WTC11 (cell line): ENCODE measurements at regions not wholly inside any gene's neighbourhood (a gene's known extent, or its start where the extent isn't known, plus 50 kb on each side); places are given as distances from the start of the nearest gene placed in this dataset.
A peak's percentile ranks its signal among the peaks of the same experiment; 100 is the strongest.

ENCODE experiments used
- ATAC-seq: fragments of 200-7000 bp; cut with Tn5 transposase; 2 replicates; pipeline ENCODE4 v1.10.0; 2021; ENCODE audit warnings: mild to moderate bottlenecking, moderate library complexity
- CTCF ChIA-PET: fragments of 300-600 bp; sonication (Branson Sonifier 250); formaldehyde crosslinking; loops from one replicate; lab custom pipeline; 2021; ENCODE audit warnings: antibody characterized with exemption; lab: Charles Lee
- POLR2A ChIA-PET: fragments of 350-600 bp; sonication (Branson Sonifier 250); formaldehyde crosslinking; loops from one replicate; lab custom pipeline; 2021; ENCODE audit warnings: antibody characterized with exemption; lab: Charles Lee
- DNase-seq: peaks from one replicate; pipeline ENCODE4 v3.0.0; 2021; ENCODE audit warnings: low spot score
- H3K27ac Mint-ChIP-seq: 2 replicates; pipeline ENCODE4 v1.8.0; 2021; ENCODE audit warnings: mixed read lengths
- H3K27me3 Mint-ChIP-seq: 2 replicates; pipeline ENCODE4 v1.8.0; 2021; ENCODE audit warnings: low read depth, mild to moderate bottlenecking, moderate library complexity, mixed read lengths
- H3K36me3 Mint-ChIP-seq: 2 replicates; pipeline ENCODE4 v1.8.0; 2021; ENCODE audit warnings: mixed read lengths
- H3K4me1 Mint-ChIP-seq: 2 replicates; pipeline ENCODE4 v1.8.0; 2022; ENCODE audit warnings: mixed read lengths
- H3K4me3 Mint-ChIP-seq: 2 replicates; pipeline ENCODE4 v1.8.0; 2021; ENCODE audit warnings: mild to moderate bottlenecking, moderate library complexity, mixed read lengths
- H3K9me3 Mint-ChIP-seq: 2 replicates; pipeline ENCODE4 v1.8.0; 2021; ENCODE audit warnings: mixed read lengths
- ETV6 ChIP-seq: sonication (generic); formaldehyde crosslinking; IDR thresholded peaks from 2 replicates; pipeline ENCODE4 v1.8.1; 2022; ENCODE audit warnings: mild to moderate bottlenecking, missing genetic modification reagents
- FOXP1 ChIP-seq: sonication (generic); formaldehyde crosslinking; IDR thresholded peaks from 2 replicates; pipeline ENCODE4 v1.8.0; 2022; ENCODE audit warnings: missing genetic modification reagents, mild to moderate bottlenecking, moderate library complexity, borderline replicate concordance
- JUN ChIP-seq: sonication (generic); formaldehyde crosslinking; IDR thresholded peaks from 2 replicates; pipeline ENCODE4 v1.8.0; 2023; ENCODE audit warnings: mild to moderate bottlenecking, missing genetic modification reagents
- MXD4 ChIP-seq: fragments of 250-450 bp; sonication (Bioruptor Pico); IDR thresholded peaks from 2 replicates; pipeline ENCODE4 v1.8.0; 2021; ENCODE audit warnings: mild to moderate bottlenecking, moderate library complexity, borderline replicate concordance
- NR1H2 ChIP-seq: sonication (generic); formaldehyde crosslinking; IDR thresholded peaks from 2 replicates; pipeline ENCODE4 v1.9.0; 2021; ENCODE audit warnings: mild to moderate bottlenecking, moderate library complexity, missing genetic modification reagents
- OVOL2 ChIP-seq: fragments of 250-450 bp; sonication (Bioruptor Pico); IDR thresholded peaks from 2 replicates; pipeline ENCODE4 v1.9.0; 2021; ENCODE audit warnings: mild to moderate bottlenecking, borderline replicate concordance
- ZNF263 ChIP-seq: sonication (generic); formaldehyde crosslinking; IDR thresholded peaks from 2 replicates; pipeline ENCODE4 v1.8.1; 2022; ENCODE audit warnings: low read depth, mild to moderate bottlenecking, moderate library complexity, missing genetic modification reagents
- ZNF423 ChIP-seq: fragments of 250-450 bp; sonication (Bioruptor Pico); IDR thresholded peaks from 2 replicates; pipeline ENCODE4 v2.1.2; 2022; ENCODE audit warnings: mild to moderate bottlenecking, moderate library complexity
- TF ChIP-seq, protein P1 (sequence below): sonication (generic); formaldehyde crosslinking; IDR thresholded peaks from 2 replicates; pipeline ENCODE4 v1.8.1; 2023; ENCODE audit warnings: mild to moderate bottlenecking, moderate library complexity, missing genetic modification reagents
- TF ChIP-seq, protein P2 (sequence below): sonication (generic); formaldehyde crosslinking; IDR thresholded peaks from 2 replicates; pipeline ENCODE4 v1.8.1; 2023; ENCODE audit warnings: mild to moderate bottlenecking, missing genetic modification reagents, moderate library complexity
- TF ChIP-seq, protein P3 (sequence below): sonication (generic); formaldehyde crosslinking; IDR thresholded peaks from 2 replicates; pipeline ENCODE4 v1.8.0; 2023; ENCODE audit warnings: missing genetic modification reagents, mild to moderate bottlenecking, borderline replicate concordance
- TF ChIP-seq, protein P4 (sequence below): sonication (generic); formaldehyde crosslinking; IDR thresholded peaks from 2 replicates; pipeline ENCODE4 v1.8.0; 2022; ENCODE audit warnings: mild to moderate bottlenecking, missing genetic modification reagents
- TF ChIP-seq, protein P5 (sequence below): sonication (generic); formaldehyde crosslinking; IDR thresholded peaks from 2 replicates; pipeline ENCODE4 v1.8.1; 2022; ENCODE audit warnings: low read depth, missing genetic modification reagents, borderline replicate concordance

DNA sequence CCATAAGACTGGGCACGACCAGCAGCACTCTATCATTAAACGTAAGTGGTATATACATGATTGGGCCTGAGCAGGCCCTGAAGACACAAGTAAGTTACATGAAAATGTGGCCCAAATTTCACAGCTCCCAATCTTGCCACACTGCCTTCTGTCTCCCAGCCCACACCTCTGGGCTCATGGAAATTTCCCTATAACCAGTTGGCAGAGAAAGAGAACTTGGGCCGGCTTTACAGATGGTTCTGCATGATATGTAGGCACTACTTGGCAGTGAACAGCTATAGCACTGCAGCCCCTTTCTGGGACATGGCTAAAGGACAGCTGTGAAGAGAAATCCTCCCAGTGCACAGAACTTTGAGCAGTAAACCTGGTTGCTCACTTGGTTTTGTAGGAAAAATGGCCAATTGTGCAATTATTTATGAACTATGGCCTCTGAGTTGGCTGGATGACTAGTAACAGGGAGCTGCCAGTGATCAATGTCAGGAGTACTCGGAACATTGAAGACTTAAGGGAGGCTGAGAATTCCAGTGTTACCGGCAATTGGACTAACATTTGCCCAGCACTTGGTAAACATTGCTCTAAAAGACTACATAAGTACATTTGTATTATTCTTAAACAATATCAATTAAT is 1006.6 kb upstream of the LRRN3 start (continued):
- no peak for TF ChIP-seq FOXP1
- TF ChIP-seq, all 79 proteins: peak for 0

DNA sequence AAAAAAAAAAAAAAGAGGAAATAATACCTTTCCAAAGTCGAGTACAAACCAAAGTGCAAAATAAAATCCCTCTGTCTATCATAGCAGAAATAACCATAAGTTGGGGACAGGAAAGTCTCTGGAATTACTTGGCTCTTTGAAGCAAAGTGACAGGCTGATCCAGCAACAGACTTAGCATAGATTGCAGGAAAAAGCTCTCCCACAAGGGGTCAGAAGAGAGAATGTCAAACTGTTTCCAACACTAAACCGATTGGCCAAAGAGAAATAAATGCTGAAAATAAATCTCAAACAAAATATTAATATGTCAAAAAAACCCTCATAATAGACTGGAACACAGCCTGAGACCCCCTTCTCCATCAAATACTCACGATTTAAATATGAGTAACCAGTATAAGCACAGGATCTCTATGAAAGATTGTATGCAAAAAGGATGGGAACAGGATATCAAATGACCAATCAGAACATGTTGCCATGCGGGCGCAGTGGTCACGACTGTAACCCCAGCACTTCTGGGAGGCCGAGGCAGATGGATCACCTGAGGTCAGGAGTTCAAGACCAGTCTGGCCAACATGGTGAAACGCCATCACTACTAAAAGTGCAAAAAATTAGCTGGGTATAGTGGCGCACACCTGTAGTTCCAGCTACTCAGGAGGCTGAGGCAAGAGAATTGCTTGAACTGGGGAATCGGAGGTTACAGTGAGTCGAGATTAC is 1000.7 kb upstream of the LRRN3 start:
- POLR2A ChIA-PET: interaction anchor here (0.7 kb wide), 1 partner anchor 158 kb away, joined by 5 read pairs; no protein-coding TSS in a partner anchor
- H3K4me1 Mint-ChIP-seq: peaks cover 8% of the 10 kb centered on the region
- no peak for TF ChIP-seq MXD4 (CRISPR knock-in tag)
- TF ChIP-seq NR1H2: no peak
- TF ChIP-seq, protein P1, sequence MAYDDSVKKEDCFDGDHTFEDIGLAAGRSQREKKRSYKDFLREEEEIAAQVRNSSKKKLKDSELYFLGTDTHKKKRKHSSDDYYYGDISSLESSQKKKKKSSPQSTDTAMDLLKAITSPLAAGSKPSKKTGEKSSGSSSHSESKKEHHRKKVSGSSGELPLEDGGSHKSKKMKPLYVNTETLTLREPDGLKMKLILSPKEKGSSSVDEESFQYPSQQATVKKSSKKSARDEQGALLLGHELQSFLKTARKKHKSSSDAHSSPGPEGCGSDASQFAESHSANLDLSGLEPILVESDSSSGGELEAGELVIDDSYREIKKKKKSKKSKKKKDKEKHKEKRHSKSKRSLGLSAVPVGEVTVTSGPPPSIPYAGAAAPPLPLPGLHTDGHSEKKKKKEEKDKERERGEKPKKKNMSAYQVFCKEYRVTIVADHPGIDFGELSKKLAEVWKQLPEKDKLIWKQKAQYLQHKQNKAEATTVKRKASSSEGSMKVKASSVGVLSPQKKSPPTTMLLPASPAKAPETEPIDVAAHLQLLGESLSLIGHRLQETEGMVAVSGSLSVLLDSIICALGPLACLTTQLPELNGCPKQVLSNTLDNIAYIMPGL: no peak
- TF ChIP-seq, protein P2, sequence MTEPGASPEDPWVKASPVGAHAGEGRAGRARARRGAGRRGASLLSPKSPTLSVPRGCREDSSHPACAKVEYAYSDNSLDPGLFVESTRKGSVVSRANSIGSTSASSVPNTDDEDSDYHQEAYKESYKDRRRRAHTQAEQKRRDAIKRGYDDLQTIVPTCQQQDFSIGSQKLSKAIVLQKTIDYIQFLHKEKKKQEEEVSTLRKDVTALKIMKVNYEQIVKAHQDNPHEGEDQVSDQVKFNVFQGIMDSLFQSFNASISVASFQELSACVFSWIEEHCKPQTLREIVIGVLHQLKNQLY (CRISPR knock-in tag): no peak
- TF ChIP-seq, protein P3, sequence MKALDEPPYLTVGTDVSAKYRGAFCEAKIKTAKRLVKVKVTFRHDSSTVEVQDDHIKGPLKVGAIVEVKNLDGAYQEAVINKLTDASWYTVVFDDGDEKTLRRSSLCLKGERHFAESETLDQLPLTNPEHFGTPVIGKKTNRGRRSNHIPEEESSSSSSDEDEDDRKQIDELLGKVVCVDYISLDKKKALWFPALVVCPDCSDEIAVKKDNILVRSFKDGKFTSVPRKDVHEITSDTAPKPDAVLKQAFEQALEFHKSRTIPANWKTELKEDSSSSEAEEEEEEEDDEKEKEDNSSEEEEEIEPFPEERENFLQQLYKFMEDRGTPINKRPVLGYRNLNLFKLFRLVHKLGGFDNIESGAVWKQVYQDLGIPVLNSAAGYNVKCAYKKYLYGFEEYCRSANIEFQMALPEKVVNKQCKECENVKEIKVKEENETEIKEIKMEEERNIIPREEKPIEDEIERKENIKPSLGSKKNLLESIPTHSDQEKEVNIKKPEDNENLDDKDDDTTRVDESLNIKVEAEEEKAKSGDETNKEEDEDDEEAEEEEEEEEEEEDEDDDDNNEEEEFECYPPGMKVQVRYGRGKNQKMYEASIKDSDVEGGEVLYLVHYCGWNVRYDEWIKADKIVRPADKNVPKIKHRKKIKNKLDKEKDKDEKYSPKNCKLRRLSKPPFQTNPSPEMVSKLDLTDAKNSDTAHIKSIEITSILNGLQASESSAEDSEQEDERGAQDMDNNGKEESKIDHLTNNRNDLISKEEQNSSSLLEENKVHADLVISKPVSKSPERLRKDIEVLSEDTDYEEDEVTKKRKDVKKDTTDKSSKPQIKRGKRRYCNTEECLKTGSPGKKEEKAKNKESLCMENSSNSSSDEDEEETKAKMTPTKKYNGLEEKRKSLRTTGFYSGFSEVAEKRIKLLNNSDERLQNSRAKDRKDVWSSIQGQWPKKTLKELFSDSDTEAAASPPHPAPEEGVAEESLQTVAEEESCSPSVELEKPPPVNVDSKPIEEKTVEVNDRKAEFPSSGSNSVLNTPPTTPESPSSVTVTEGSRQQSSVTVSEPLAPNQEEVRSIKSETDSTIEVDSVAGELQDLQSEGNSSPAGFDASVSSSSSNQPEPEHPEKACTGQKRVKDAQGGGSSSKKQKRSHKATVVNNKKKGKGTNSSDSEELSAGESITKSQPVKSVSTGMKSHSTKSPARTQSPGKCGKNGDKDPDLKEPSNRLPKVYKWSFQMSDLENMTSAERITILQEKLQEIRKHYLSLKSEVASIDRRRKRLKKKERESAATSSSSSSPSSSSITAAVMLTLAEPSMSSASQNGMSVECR: no peak
- TF ChIP-seq, protein P4, sequence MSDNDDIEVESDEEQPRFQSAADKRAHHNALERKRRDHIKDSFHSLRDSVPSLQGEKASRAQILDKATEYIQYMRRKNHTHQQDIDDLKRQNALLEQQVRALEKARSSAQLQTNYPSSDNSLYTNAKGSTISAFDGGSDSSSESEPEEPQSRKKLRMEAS (CRISPR knock-in tag): no peak
- TF ChIP-seq OVOL2 (CRISPR knock-in tag): no peak
- TF ChIP-seq, protein P5, sequence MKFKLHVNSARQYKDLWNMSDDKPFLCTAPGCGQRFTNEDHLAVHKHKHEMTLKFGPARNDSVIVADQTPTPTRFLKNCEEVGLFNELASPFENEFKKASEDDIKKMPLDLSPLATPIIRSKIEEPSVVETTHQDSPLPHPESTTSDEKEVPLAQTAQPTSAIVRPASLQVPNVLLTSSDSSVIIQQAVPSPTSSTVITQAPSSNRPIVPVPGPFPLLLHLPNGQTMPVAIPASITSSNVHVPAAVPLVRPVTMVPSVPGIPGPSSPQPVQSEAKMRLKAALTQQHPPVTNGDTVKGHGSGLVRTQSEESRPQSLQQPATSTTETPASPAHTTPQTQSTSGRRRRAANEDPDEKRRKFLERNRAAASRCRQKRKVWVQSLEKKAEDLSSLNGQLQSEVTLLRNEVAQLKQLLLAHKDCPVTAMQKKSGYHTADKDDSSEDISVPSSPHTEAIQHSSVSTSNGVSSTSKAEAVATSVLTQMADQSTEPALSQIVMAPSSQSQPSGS: no peak
- no peak for TF ChIP-seq ZNF423
- no peak for TF ChIP-seq ZNF263
- no peak for TF ChIP-seq ETV6
- no peak for TF ChIP-seq JUN
- TF ChIP-seq, all 79 proteins: peak for 0
- Mint-ChIP-seq H3K36me3 (peaks cover 13% of the 10 kb centered on the region), H3K27ac (no peak overlapping the region), H3K9me3 (peaks cover 17% of the 10 kb centered on the region), H3K4me3 (no peak overlapping the region), H3K27me3 (no peaks in the 10 kb centered on the region)
- no peak for DNase-seq
- ATAC-seq: peak; percentile 58; the same call in 1 of the 2 replicates
- CTCF ChIA-PET: interaction anchor here (0.6 to 1.2 kb wide), 9 partner anchors 30 to 1645 kb away, joined by 3 to 5 read pairs (median 3); no protein-coding TSS in a partner anchor
